ENCODE measurements at regions not wholly inside any gene's neighbourhood (a gene's known extent, or its start where the extent isn't known, plus 50 kb on each side); places are given as distances from the start of the nearest gene placed in this dataset.

DNA sequence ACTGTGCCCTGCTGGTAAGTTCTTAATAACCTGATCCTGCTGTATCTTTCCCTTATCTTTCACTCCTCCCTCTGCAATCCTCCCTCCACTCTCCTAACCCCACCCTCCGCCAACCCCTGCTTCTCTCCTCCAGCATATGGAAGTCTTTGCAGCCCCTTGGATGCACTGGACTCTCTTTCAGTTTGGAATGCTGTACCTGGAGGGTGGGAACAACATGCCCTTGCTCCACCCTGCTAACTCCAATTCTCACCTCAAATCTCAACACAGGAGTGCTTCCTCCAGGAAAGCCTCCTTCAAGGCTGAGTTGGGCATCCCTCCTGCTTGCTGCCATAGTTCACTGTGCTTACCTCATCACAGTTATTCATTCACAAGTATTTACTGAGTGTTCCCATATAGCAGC lies 52.8 kb upstream of the LDLRAD3 start:
- TF ChIP-seq, protein P1, sequence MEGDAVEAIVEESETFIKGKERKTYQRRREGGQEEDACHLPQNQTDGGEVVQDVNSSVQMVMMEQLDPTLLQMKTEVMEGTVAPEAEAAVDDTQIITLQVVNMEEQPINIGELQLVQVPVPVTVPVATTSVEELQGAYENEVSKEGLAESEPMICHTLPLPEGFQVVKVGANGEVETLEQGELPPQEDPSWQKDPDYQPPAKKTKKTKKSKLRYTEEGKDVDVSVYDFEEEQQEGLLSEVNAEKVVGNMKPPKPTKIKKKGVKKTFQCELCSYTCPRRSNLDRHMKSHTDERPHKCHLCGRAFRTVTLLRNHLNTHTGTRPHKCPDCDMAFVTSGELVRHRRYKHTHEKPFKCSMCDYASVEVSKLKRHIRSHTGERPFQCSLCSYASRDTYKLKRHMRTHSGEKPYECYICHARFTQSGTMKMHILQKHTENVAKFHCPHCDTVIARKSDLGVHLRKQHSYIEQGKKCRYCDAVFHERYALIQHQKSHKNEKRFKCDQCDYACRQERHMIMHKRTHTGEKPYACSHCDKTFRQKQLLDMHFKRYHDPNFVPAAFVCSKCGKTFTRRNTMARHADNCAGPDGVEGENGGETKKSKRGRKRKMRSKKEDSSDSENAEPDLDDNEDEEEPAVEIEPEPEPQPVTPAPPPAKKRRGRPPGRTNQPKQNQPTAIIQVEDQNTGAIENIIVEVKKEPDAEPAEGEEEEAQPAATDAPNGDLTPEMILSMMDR (IDR thresholded peaks at IDR 0.05; ENCODE audit: extremely low read depth in 1 of 2, insufficient read depth in 1 of 2, low read depth in 1 of 2, low read length in 2 of 2): no peak
- TF ChIP-seq EZH2 (IDR thresholded peaks at IDR 0.05; ENCODE audit: borderline replicate concordance, low read depth, low read length, severe bottlenecking): no peak
- no peak for TF ChIP-seq POLR2A (IDR thresholded peaks at IDR 0.05; ENCODE audit: low read depth, low read length)
- no peak for TF ChIP-seq FOS (IDR thresholded peaks at IDR 0.05; ENCODE audit: borderline replicate concordance, insufficient read depth, low read length)
- TF ChIP-seq POLR2AphosphoS5 (IDR thresholded peaks at IDR 0.05; ENCODE audit: insufficient read depth, low read depth, low read length): no peak
- TF ChIP-seq JUN (IDR thresholded peaks at IDR 0.05; ENCODE audit: borderline replicate concordance, insufficient read depth, insufficient read length, low read depth): no peak
